AG09319 (cell line): ENCODE measurements at regions not wholly inside any gene's neighbourhood (a gene's known extent, or its start where the extent isn't known, plus 50 kb on each side); places are given as distances from the start of the nearest gene placed in this dataset.
"Not testable (repeated sequence)": the region's sequence is repeated elsewhere in the genome, so short reads cannot be mapped to it uniquely, and the experiment has no call there.

ENCODE experiments used
- DNase-seq: peaks from one replicate; pipeline ENCODE4 v3.0.0-alpha.2; 2010; ENCODE audit warnings: low read depth; ENCODE audit errors: extremely low read depth
- TF ChIP-seq, protein P1 (sequence below): IDR thresholded peaks from 2 replicates; pipeline ENCODE4 v1.5.1; 2011; ENCODE audit warnings: low read depth, mild to moderate bottlenecking, inconsistent platforms, low read length, moderate library complexity

GRCh38 chr5:172533399-172534228 lies 79.3 kb upstream of the SH3PXD2B start:
- TF ChIP-seq, protein P1, sequence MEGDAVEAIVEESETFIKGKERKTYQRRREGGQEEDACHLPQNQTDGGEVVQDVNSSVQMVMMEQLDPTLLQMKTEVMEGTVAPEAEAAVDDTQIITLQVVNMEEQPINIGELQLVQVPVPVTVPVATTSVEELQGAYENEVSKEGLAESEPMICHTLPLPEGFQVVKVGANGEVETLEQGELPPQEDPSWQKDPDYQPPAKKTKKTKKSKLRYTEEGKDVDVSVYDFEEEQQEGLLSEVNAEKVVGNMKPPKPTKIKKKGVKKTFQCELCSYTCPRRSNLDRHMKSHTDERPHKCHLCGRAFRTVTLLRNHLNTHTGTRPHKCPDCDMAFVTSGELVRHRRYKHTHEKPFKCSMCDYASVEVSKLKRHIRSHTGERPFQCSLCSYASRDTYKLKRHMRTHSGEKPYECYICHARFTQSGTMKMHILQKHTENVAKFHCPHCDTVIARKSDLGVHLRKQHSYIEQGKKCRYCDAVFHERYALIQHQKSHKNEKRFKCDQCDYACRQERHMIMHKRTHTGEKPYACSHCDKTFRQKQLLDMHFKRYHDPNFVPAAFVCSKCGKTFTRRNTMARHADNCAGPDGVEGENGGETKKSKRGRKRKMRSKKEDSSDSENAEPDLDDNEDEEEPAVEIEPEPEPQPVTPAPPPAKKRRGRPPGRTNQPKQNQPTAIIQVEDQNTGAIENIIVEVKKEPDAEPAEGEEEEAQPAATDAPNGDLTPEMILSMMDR = no peak
- no peak for DNase-seq

- DNase-seq = no peak
- TF ChIP-seq, protein P1 = no peak
Observed at GRCh38 chr5:172533058-172533398, 78.7 kb upstream of the SH3PXD2B start.

DNA sequence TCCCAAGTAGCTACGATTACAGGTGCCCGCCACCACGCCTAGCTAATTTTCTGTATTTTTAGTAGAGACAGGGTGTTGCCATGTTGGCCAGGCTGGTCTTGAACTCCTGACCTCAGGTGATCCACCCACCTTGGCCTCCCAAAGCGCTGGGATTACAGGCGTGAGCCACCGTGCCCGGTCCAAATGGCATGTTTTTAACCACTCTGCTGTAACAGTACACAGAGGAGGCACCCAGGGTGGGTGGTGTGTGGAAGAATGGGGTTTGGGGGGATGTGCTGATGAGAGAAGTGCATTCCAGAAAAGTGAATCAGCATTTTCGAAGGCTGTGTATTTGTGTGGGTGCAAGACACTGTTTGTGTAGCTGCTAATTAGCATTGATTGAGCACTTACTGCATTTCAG lies 78.1 kb upstream of the SH3PXD2B start:
- DNase-seq = not testable (repeated sequence)

GRCh38 chr5:172531704-172532026 lies 77.3 kb upstream of the SH3PXD2B start:
- TF ChIP-seq, protein P1 = no peak
- DNase-seq = no peak

- no peak for DNase-seq
- TF ChIP-seq, protein P1 = no peak
Observed at GRCh38 chr5:172530878-172531703, 76.8 kb upstream of the SH3PXD2B start.

DNA sequence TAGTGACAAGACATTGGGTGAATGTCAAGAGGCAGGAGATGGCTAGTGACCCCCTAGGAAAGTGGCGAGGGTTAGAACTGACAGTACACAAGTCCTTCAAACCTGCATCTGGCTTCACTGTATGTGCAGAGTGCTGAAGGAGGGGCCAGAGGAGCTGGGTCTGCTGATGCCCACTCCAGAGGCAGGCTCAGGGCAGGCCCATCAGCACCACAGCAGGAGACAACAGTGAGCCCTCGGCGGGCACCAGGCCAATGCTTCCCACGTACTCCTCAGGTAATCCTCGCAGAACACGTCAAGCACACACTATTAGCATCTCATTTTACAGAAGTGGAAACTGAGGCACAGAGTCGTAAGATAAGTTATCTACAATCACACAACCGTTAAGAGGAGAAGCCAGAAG lies 76.1 kb upstream of the SH3PXD2B start:
- no peak for DNase-seq
- TF ChIP-seq, protein P1 = no peak

DNA sequence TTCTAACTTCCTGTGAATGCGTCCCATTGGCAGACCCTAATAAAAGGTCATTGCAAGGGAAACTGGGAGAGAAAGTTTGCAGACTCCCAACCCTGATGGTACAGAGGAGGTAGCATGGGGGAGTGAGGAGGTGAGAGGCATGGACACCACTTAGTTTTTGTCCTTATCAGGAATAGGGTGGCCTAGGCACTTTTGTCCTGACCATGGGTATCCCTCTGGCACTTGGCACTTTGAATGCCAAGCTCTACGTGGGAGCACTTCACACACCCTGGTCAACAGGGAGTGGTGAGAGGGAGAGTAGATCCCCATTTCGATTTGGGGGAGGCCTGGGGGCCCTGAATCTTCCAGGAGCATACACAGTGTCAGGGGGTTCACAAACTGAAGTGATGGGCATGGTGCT lies 75.6 kb upstream of the SH3PXD2B start:
- TF ChIP-seq, protein P1 = no peak
- DNase-seq = no peak
